ENCODE measurements at regions not wholly inside any gene's neighbourhood (a gene's known extent, or its start where the extent isn't known, plus 50 kb on each side); places are given as distances from the start of the nearest gene placed in this dataset.

- TF ChIP-seq, protein P1, sequence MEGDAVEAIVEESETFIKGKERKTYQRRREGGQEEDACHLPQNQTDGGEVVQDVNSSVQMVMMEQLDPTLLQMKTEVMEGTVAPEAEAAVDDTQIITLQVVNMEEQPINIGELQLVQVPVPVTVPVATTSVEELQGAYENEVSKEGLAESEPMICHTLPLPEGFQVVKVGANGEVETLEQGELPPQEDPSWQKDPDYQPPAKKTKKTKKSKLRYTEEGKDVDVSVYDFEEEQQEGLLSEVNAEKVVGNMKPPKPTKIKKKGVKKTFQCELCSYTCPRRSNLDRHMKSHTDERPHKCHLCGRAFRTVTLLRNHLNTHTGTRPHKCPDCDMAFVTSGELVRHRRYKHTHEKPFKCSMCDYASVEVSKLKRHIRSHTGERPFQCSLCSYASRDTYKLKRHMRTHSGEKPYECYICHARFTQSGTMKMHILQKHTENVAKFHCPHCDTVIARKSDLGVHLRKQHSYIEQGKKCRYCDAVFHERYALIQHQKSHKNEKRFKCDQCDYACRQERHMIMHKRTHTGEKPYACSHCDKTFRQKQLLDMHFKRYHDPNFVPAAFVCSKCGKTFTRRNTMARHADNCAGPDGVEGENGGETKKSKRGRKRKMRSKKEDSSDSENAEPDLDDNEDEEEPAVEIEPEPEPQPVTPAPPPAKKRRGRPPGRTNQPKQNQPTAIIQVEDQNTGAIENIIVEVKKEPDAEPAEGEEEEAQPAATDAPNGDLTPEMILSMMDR (IDR thresholded peaks at IDR 0.05; ENCODE audit: low read depth, low read length, missing input control): peak; percentile 76
- no peak for TF ChIP-seq JUND (IDR thresholded peaks at IDR 0.05)
These were observed 100.4 kb downstream of the TRIM36 start for GRCh38 chr5:115069087-115069968.

All from liver (tissue), 3 donors.